ENCODE measurements at regions not wholly inside any gene's neighbourhood (a gene's known extent, or its start where the extent isn't known, plus 50 kb on each side); places are given as distances from the start of the nearest gene placed in this dataset.
"Not testable (repeated sequence)": the region's sequence is repeated elsewhere in the genome, so short reads cannot be mapped to it uniquely, and the experiment has no call there.

DNA sequence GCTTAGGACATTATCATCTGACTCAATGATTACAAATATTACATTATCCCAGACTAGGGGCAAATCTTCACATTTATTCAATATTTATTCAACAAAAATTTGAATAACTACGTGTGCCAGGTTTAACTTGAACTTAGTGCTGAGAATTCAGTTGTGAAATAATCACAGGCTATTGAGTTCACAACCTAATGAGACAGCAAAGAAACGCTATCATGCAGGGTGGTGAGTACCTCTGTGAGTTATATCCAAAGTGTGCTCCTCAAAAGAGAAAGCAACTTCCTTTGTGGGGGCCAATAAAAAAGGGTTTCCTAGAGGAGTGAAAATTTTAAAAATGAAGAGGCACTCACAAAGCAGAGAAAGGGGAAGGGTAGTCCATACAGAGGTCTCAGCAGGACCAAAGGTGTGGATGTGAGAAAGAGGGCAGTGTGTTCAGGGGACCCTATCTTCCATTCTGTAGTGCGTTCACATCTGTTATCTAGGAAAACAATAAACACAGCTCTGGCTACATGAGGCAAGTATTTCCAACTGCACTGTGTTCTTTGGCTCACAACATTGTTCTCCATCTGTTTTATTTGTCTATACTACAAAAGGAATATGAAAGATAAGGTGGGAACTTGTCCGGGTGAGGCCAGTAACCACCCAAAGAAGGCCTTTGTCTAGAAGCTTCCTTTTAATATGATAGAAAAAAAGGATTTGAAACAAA lies 155.4 kb upstream of the MARCKS start:
- ChIA-PET CTCF (no interaction called here), POLR2A (no interaction called here)
- Mint-ChIP-seq H3K4me1 (no peaks in the 10 kb centered on the region), H3K27ac (no peak overlapping the region), H3K27me3 (no peaks in the 10 kb centered on the region), H3K4me3 (no peak overlapping the region), H3K36me3 (ENCODE audit: low read depth) (no peaks in the 10 kb centered on the region), H3K9me3 (no peaks in the 10 kb centered on the region)
- no peak for DNase-seq

GRCh38 chr6:113707194-113707593 lies 150.0 kb upstream of the MARCKS start:
- Mint-ChIP-seq H3K27me3 (no peaks in the 10 kb centered on the region), H3K27ac (no peak overlapping the region), H3K36me3 (ENCODE audit: low read depth) (no peaks in the 10 kb centered on the region), H3K4me3 (no peak overlapping the region), H3K4me1 (no peaks in the 10 kb centered on the region), H3K9me3 (no peaks in the 10 kb centered on the region)
- POLR2A ChIA-PET: interaction anchor here (0.6 kb wide), 1 partner anchor 127 kb away, joined by 5 read pairs; no protein-coding TSS in a partner anchor
- no peak for DNase-seq
- CTCF ChIA-PET: interaction anchor here (1.2 kb wide), 1 partner anchor 31 kb away, joined by 3 read pairs; no protein-coding TSS in a partner anchor

GRCh38 chr6:113709936-113710509 lies 147.1 kb upstream of the MARCKS start:
- Mint-ChIP-seq H3K27ac (no peak overlapping the region), H3K9me3 (no peaks in the 10 kb centered on the region), H3K4me3 (no peak overlapping the region), H3K36me3 (ENCODE audit: low read depth) (no peaks in the 10 kb centered on the region), H3K4me1 (no peaks in the 10 kb centered on the region), H3K27me3 (no peaks in the 10 kb centered on the region)
- CTCF ChIA-PET: no interaction called here
- no peak for DNase-seq
- POLR2A ChIA-PET: no interaction called here

GRCh38 chr6:113713665-113714064 lies 143.5 kb upstream of the MARCKS start:
- DNase-seq: no peak
- Mint-ChIP-seq H3K4me1 (no peaks in the 10 kb centered on the region), H3K4me3 (no peak overlapping the region), H3K36me3 (ENCODE audit: low read depth) (no peaks in the 10 kb centered on the region), H3K27ac (no peak overlapping the region), H3K9me3 (no peaks in the 10 kb centered on the region), H3K27me3 (no peaks in the 10 kb centered on the region)
- ChIA-PET CTCF (no interaction called here), POLR2A (no interaction called here)

- ChIA-PET CTCF (no interaction called here), POLR2A (no interaction called here)
- Mint-ChIP-seq H3K4me3 (no peak overlapping the region), H3K9me3 (no peaks in the 10 kb centered on the region), H3K27me3 (peaks cover 2% of the 10 kb centered on the region), H3K27ac (no peak overlapping the region), H3K36me3 (ENCODE audit: low read depth) (no peaks in the 10 kb centered on the region), H3K4me1 (no peaks in the 10 kb centered on the region)
- DNase-seq: no peak
Measured at GRCh38 chr6:113718588-113718987, 138.6 kb upstream of the MARCKS start.

- ChIA-PET CTCF (no interaction called here), POLR2A (no interaction called here)
- no peak overlapping the region for H3K27ac Mint-ChIP-seq
- no peaks in the 10 kb centered on the region for H3K4me1 Mint-ChIP-seq
- H3K27me3 Mint-ChIP-seq: peaks cover 2% of the 10 kb centered on the region
- H3K4me3 Mint-ChIP-seq: no peak overlapping the region
- H3K9me3 Mint-ChIP-seq: no peaks in the 10 kb centered on the region
- H3K36me3 Mint-ChIP-seq (ENCODE audit: low read depth): no peaks in the 10 kb centered on the region
- no peak for DNase-seq
Measured at GRCh38 chr6:113719064-113719463, 138.1 kb upstream of the MARCKS start.

DNA sequence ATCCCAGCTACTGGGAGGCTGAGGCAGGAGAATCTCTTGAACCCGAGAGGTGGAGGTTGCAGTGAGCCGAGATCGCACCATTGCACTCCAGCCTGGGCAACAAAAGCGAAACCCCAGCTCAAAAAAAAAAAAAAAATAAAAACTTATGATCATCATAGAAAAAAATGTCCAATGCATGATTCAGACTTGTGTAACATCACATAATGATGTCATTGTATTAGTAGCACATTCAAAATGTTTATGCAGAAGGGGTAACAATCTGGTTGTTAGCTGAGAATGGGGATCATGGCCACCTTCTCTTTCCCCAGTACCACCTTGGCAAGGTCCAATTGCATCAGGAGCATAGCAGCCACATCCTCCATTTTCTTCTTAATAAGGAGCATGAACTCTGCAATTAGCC lies 137.6 kb upstream of the MARCKS start:
- Mint-ChIP-seq H3K9me3 (no peaks in the 10 kb centered on the region), H3K4me1 (no peaks in the 10 kb centered on the region), H3K36me3 (ENCODE audit: low read depth) (no peaks in the 10 kb centered on the region), H3K4me3 (no peak overlapping the region), H3K27me3 (peaks cover 2% of the 10 kb centered on the region), H3K27ac (no peak overlapping the region)
- ChIA-PET CTCF (no interaction called here), POLR2A (interaction anchor here (0.8 kb wide), 1 partner anchor 10 kb away, joined by 3 read pairs; no protein-coding TSS in a partner anchor)
- no peak for DNase-seq

DNA sequence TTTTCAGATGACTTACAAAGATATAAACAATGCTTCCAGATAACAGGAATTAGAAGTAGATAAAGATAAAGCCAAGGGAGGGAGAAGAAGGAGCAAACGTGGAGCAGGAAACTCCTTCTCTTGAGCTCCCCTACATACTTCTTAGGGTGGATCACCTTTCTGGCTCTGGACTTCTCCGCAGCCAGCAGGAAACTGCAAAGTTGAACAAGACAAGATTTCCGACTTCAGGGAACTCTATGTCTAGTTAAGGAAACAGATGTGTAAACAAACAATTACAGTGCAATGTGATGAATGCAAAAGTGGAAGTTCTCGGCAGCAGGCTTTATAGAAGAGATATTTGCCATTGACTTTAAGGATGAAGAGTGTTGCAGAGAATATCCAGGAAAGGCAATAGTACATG lies 134.0 kb upstream of the MARCKS start:
- Mint-ChIP-seq H3K4me1 (no peaks in the 10 kb centered on the region), H3K4me3 (no peak overlapping the region), H3K27ac (no peak overlapping the region), H3K27me3 (peaks cover 2% of the 10 kb centered on the region), H3K36me3 (ENCODE audit: low read depth) (no peaks in the 10 kb centered on the region), H3K9me3 (no peaks in the 10 kb centered on the region)
- CTCF ChIA-PET: no interaction called here
- DNase-seq: no peak
- POLR2A ChIA-PET: no interaction called here

- POLR2A ChIA-PET; DNase-seq; H3K9me3 Mint-ChIP-seq; H3K27me3 Mint-ChIP-seq; H3K27ac Mint-ChIP-seq; CTCF ChIA-PET; H3K4me3 Mint-ChIP-seq; H3K36me3 Mint-ChIP-seq (ENCODE audit: low read depth); H3K4me1 Mint-ChIP-seq: not testable (repeated sequence)
Measured at GRCh38 chr6:113724927-113725326, 132.2 kb upstream of the MARCKS start.

GRCh38 chr6:113731541-113731940 lies 125.6 kb upstream of the MARCKS start:
- H3K4me3 Mint-ChIP-seq: no peak overlapping the region
- no peaks in the 10 kb centered on the region for H3K27me3 Mint-ChIP-seq
- CTCF ChIA-PET: interaction anchor here (1.6 kb wide), 1 partner anchor 11 kb away, joined by 3 read pairs; no protein-coding TSS in a partner anchor
- no peak for DNase-seq
- no peaks in the 10 kb centered on the region for H3K36me3 Mint-ChIP-seq (ENCODE audit: low read depth)
- H3K4me1 Mint-ChIP-seq: no peaks in the 10 kb centered on the region
- H3K9me3 Mint-ChIP-seq: no peaks in the 10 kb centered on the region
- POLR2A ChIA-PET: no interaction called here
- H3K27ac Mint-ChIP-seq: no peak overlapping the region

DNA sequence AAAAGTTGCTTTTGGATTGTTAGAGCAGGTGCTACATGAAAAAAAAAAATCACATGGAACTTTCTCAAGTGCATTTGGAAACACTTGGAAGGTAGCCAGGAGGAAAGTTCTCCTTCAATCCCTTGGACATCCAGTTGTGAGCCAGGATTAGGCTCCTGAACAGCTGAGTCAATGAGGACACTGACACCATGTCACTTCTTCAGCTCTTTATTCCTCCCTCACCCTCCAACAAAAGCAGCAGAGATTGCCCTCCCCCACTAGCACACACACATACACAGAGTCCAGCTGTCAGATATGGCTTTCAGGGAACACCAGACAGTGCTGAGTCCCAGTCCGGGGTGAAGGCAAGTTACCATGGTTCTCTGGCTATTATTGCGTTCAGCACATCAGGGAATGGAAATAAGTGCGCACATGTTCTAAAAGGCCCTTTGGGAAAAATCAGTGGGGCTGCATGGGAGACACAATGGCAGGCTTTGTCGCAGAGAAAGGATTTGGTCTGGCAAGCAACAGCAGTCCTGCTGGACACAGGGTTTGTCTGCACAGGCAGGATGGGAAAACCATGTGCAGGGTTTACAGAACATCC lies 124.7 kb upstream of the MARCKS start:
- no peak for DNase-seq
- no peaks in the 10 kb centered on the region for H3K4me1 Mint-ChIP-seq
- H3K9me3 Mint-ChIP-seq: no peaks in the 10 kb centered on the region
- H3K27ac Mint-ChIP-seq: no peak overlapping the region
- no peaks in the 10 kb centered on the region for H3K27me3 Mint-ChIP-seq
- POLR2A ChIA-PET: no interaction called here
- H3K4me3 Mint-ChIP-seq: no peak overlapping the region
- H3K36me3 Mint-ChIP-seq (ENCODE audit: low read depth): no peaks in the 10 kb centered on the region
- CTCF ChIA-PET: interaction anchor here (1.6 kb wide), 1 partner anchor 12 kb away, joined by 3 read pairs; no protein-coding TSS in a partner anchor

GRCh38 chr6:113733381-113733780 lies 123.8 kb upstream of the MARCKS start:
- no peaks in the 10 kb centered on the region for H3K27me3 Mint-ChIP-seq
- H3K4me1 Mint-ChIP-seq: no peaks in the 10 kb centered on the region
- no peaks in the 10 kb centered on the region for H3K9me3 Mint-ChIP-seq
- H3K36me3 Mint-ChIP-seq (ENCODE audit: low read depth): no peaks in the 10 kb centered on the region
- ChIA-PET POLR2A (interaction anchor here (0.6 kb wide), 1 partner anchor 25 kb away, joined by 4 read pairs; no protein-coding TSS in a partner anchor), CTCF (no interaction called here)
- no peak overlapping the region for H3K27ac Mint-ChIP-seq
- no peak for DNase-seq
- no peak overlapping the region for H3K4me3 Mint-ChIP-seq

- Mint-ChIP-seq H3K4me3 (no peak overlapping the region), H3K27me3 (no peaks in the 10 kb centered on the region), H3K36me3 (ENCODE audit: low read depth) (no peaks in the 10 kb centered on the region), H3K9me3 (no peaks in the 10 kb centered on the region), H3K27ac (no peak overlapping the region), H3K4me1 (no peaks in the 10 kb centered on the region)
- ChIA-PET CTCF (interaction anchor here (0.6 kb wide), 1 partner anchor 35 kb away, joined by 3 read pairs; no protein-coding TSS in a partner anchor), POLR2A (no interaction called here)
- DNase-seq: no peak
Measured at GRCh38 chr6:113734982-113735381, 122.2 kb upstream of the MARCKS start.

DNA sequence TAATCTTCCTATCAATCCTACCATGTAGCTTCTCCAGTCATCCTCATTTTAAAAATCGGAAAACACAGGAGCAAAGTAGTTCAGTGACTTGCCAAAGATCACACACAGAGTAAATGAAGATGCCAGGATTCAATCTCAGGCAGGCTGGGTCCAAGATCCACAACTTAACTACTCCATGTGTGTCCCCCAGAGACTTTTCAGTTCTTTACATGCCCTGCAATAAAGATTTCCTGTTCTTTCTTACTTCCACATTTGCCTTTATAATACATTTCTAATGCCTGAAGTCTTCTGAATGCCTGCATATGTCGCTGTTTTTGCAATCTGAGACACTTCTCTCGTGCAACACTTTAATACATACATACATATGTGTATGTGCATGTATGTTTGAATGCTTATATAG lies 121.7 kb upstream of the MARCKS start:
- no peaks in the 10 kb centered on the region for H3K27me3 Mint-ChIP-seq
- H3K9me3 Mint-ChIP-seq: no peaks in the 10 kb centered on the region
- H3K4me3 Mint-ChIP-seq: no peak overlapping the region
- ChIA-PET CTCF (interaction anchor here (0.6 kb wide), 1 partner anchor 34 kb away, joined by 3 read pairs; no protein-coding TSS in a partner anchor), POLR2A (no interaction called here)
- no peak for DNase-seq
- H3K4me1 Mint-ChIP-seq: no peaks in the 10 kb centered on the region
- no peak overlapping the region for H3K27ac Mint-ChIP-seq
- H3K36me3 Mint-ChIP-seq (ENCODE audit: low read depth): no peaks in the 10 kb centered on the region

All from activated CD4-positive, alpha-beta memory T cell treated with anti-CD3 and anti-CD28 coated beads, Interleukin-2, amount 10 ng/mL, durations not matched to agents 7 days and 5 days (primary cell).